ENCODE measurements at regions not wholly inside any gene's neighbourhood (a gene's known extent, or its start where the extent isn't known, plus 50 kb on each side); places are given as distances from the start of the nearest gene placed in this dataset.
"Not testable (repeated sequence)": the region's sequence is repeated elsewhere in the genome, so short reads cannot be mapped to it uniquely, and the experiment has no call there.

DNA sequence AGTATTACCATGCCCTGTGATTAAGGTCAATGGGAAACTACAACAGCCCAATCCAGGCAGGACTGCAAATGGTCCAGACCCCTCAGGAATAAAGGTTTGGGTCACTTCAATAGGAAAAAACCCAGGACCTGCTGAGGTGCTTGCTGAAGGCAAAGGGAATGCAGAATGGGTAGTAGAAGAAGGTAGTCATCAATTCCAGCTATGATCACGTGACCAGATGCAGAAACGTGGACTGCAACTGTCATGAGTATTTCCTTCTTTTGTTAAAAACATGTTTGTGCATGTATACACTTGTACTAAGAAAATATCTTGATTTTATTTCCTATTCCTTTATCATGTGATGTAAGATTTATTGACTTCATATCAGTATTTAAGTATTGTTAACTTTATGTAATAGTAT, 319.6 kb upstream of the FGF16 start:
- not testable (repeated sequence) for TF ChIP-seq ARNT (IDR thresholded peaks at IDR 0.05); SUZ12 (IDR thresholded peaks at IDR 0.05); LEF1 (IDR thresholded peaks at IDR 0.05; ENCODE audit: borderline replicate concordance); FOXK2 (IDR thresholded peaks at IDR 0.05); SP1 (IDR thresholded peaks at IDR 0.05); HDGF (IDR thresholded peaks at IDR 0.05; ENCODE audit: borderline replicate concordance); BHLHE40 (IDR thresholded peaks at IDR 0.05; ENCODE audit: borderline replicate concordance); FOXM1 (IDR thresholded peaks at IDR 0.05; ENCODE audit: borderline replicate concordance); CTBP1 (IDR thresholded peaks at IDR 0.05; ENCODE audit: borderline replicate concordance)
- TF ChIP-seq, protein P1, sequence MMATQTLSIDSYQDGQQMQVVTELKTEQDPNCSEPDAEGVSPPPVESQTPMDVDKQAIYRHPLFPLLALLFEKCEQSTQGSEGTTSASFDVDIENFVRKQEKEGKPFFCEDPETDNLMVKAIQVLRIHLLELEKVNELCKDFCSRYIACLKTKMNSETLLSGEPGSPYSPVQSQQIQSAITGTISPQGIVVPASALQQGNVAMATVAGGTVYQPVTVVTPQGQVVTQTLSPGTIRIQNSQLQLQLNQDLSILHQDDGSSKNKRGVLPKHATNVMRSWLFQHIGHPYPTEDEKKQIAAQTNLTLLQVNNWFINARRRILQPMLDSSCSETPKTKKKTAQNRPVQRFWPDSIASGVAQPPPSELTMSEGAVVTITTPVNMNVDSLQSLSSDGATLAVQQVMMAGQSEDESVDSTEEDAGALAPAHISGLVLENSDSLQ (IDR thresholded peaks at IDR 0.05): not testable (repeated sequence)

Data from HEK293T (cell line).